WTC11 (cell line): ENCODE measurements at regions not wholly inside any gene's neighbourhood (a gene's known extent, or its start where the extent isn't known, plus 50 kb on each side); places are given as distances from the start of the nearest gene placed in this dataset.

Experiments
- ATAC-seq: fragments of 200-7000 bp; cut with Tn5 transposase; 2 replicates; pipeline ENCODE4 v1.10.0; 2021; ENCODE audit warnings: mild to moderate bottlenecking, moderate library complexity
- CTCF ChIA-PET: fragments of 300-600 bp; sonication (Branson Sonifier 250); formaldehyde crosslinking; loops from one replicate; lab custom pipeline; 2021; ENCODE audit warnings: antibody characterized with exemption; lab: Charles Lee
- POLR2A ChIA-PET: fragments of 350-600 bp; sonication (Branson Sonifier 250); formaldehyde crosslinking; loops from one replicate; lab custom pipeline; 2021; ENCODE audit warnings: antibody characterized with exemption; lab: Charles Lee
- DNase-seq: peaks from one replicate; pipeline ENCODE4 v3.0.0; 2021; ENCODE audit warnings: low spot score
- H3K27ac Mint-ChIP-seq: 2 replicates; pipeline ENCODE4 v1.8.0; 2021; ENCODE audit warnings: mixed read lengths
- H3K27me3 Mint-ChIP-seq: 2 replicates; pipeline ENCODE4 v1.8.0; 2021; ENCODE audit warnings: low read depth, mild to moderate bottlenecking, moderate library complexity, mixed read lengths
- H3K36me3 Mint-ChIP-seq: 2 replicates; pipeline ENCODE4 v1.8.0; 2021; ENCODE audit warnings: mixed read lengths
- H3K4me1 Mint-ChIP-seq: 2 replicates; pipeline ENCODE4 v1.8.0; 2022; ENCODE audit warnings: mixed read lengths
- H3K4me3 Mint-ChIP-seq: 2 replicates; pipeline ENCODE4 v1.8.0; 2021; ENCODE audit warnings: mild to moderate bottlenecking, moderate library complexity, mixed read lengths
- H3K9me3 Mint-ChIP-seq: 2 replicates; pipeline ENCODE4 v1.8.0; 2021; ENCODE audit warnings: mixed read lengths
- CREM ChIP-seq: sonication (generic); formaldehyde crosslinking; IDR thresholded peaks from 2 replicates; pipeline ENCODE4 v1.8.1; 2022; ENCODE audit warnings: mild to moderate bottlenecking, missing genetic modification reagents, moderate library complexity
- ESRRA ChIP-seq: sonication (generic); formaldehyde crosslinking; IDR thresholded peaks from 2 replicates; pipeline ENCODE4 v1.8.1; 2022; ENCODE audit warnings: mild to moderate bottlenecking, missing genetic modification reagents, borderline replicate concordance
- FOXJ3 ChIP-seq: sonication (generic); formaldehyde crosslinking; IDR thresholded peaks from 2 replicates; pipeline ENCODE4 v1.9.0; 2021; ENCODE audit warnings: missing genetic modification reagents, mild to moderate bottlenecking, borderline replicate concordance
- FOXP1 ChIP-seq: sonication (generic); formaldehyde crosslinking; IDR thresholded peaks from 2 replicates; pipeline ENCODE4 v1.8.0; 2022; ENCODE audit warnings: missing genetic modification reagents, mild to moderate bottlenecking, moderate library complexity, borderline replicate concordance
- JAZF1 ChIP-seq: fragments of 250-450 bp; sonication (Bioruptor Pico); IDR thresholded peaks from 2 replicates; pipeline ENCODE4 v1.9.0; 2021; ENCODE audit warnings: moderate library complexity, mild to moderate bottlenecking, inconsistent platforms
- PRRX2 ChIP-seq: fragments of 250-450 bp; sonication (Bioruptor Pico); IDR thresholded peaks from 2 replicates; pipeline ENCODE4 v1.8.0; 2021; ENCODE audit warnings: mild to moderate bottlenecking
- RORB ChIP-seq: fragments of 250-450 bp; sonication (Bioruptor Pico); IDR thresholded peaks from 2 replicates; pipeline ENCODE4 v1.9.0; 2021; ENCODE audit warnings: mild to moderate bottlenecking
- SMAD3 ChIP-seq: sonication (generic); formaldehyde crosslinking; IDR thresholded peaks from 2 replicates; pipeline ENCODE4 v1.8.0; 2022; ENCODE audit warnings: missing genetic modification reagents, mild to moderate bottlenecking, borderline replicate concordance
- SMAD4 ChIP-seq: sonication (generic); formaldehyde crosslinking; IDR thresholded peaks from 2 replicates; pipeline ENCODE4 v1.8.0; 2022; ENCODE audit warnings: mild to moderate bottlenecking, missing genetic modification reagents
- TCF7 ChIP-seq: sonication (generic); formaldehyde crosslinking; IDR thresholded peaks from 2 replicates; pipeline ENCODE4 v1.8.0; 2022; ENCODE audit warnings: mild to moderate bottlenecking, low read depth, missing genetic modification reagents, moderate library complexity
- TEAD4 ChIP-seq: sonication (generic); formaldehyde crosslinking; IDR thresholded peaks from 2 replicates; pipeline ENCODE4 v1.8.0; 2022; ENCODE audit warnings: mild to moderate bottlenecking, missing genetic modification reagents
- TP53 ChIP-seq: sonication (generic); formaldehyde crosslinking; IDR thresholded peaks from 2 replicates; pipeline ENCODE4 v1.8.1; 2023; ENCODE audit warnings: mild to moderate bottlenecking, missing genetic modification reagents
- ZBTB21 ChIP-seq: sonication (generic); formaldehyde crosslinking; IDR thresholded peaks from 2 replicates; pipeline ENCODE4 v1.8.1; 2023; ENCODE audit warnings: mild to moderate bottlenecking, missing genetic modification reagents, borderline replicate concordance
- ZNF263 ChIP-seq: sonication (generic); formaldehyde crosslinking; IDR thresholded peaks from 2 replicates; pipeline ENCODE4 v1.8.1; 2022; ENCODE audit warnings: low read depth, mild to moderate bottlenecking, moderate library complexity, missing genetic modification reagents
- TF ChIP-seq, protein P1 (sequence below): fragments of 250-450 bp; sonication (Bioruptor Pico); IDR thresholded peaks from 2 replicates; pipeline ENCODE4 v1.9.0; 2021; ENCODE audit warnings: mild to moderate bottlenecking
- TF ChIP-seq, protein P2 (sequence below): sonication (generic); formaldehyde crosslinking; IDR thresholded peaks from 2 replicates; pipeline ENCODE4 v1.8.1; 2023; ENCODE audit warnings: mild to moderate bottlenecking, missing genetic modification reagents, moderate library complexity
- TF ChIP-seq, protein P3 (sequence below): fragments of 250-450 bp; sonication (Bioruptor Pico); IDR thresholded peaks from 2 replicates; pipeline ENCODE4 v1.9.0; 2021; ENCODE audit warnings: mild to moderate bottlenecking
- TF ChIP-seq, protein P4 (sequence below): sonication (generic); formaldehyde crosslinking; IDR thresholded peaks from 2 replicates; pipeline ENCODE4 v1.8.0; 2022; ENCODE audit warnings: mild to moderate bottlenecking, missing genetic modification reagents
- TF ChIP-seq, protein P5 (sequence below): sonication (generic); formaldehyde crosslinking; IDR thresholded peaks from 2 replicates; pipeline ENCODE4 v1.8.1; 2022; ENCODE audit warnings: mild to moderate bottlenecking, missing genetic modification reagents, moderate library complexity, borderline replicate concordance
- TF ChIP-seq, protein P6 (sequence below): sonication (generic); formaldehyde crosslinking; IDR thresholded peaks from 2 replicates; pipeline ENCODE4 v1.8.1; 2023; ENCODE audit warnings: mild to moderate bottlenecking, missing genetic modification reagents, moderate library complexity
- TF ChIP-seq, protein P7 (sequence below): sonication (generic); formaldehyde crosslinking; IDR thresholded peaks from 2 replicates; pipeline ENCODE4 v1.8.1; 2022; ENCODE audit warnings: missing genetic modification reagents, borderline replicate concordance
- TF ChIP-seq, protein P8 (sequence below): sonication (generic); formaldehyde crosslinking; IDR thresholded peaks from 2 replicates; pipeline ENCODE4 v1.8.0; 2022; ENCODE audit warnings: mild to moderate bottlenecking, missing genetic modification reagents

DNA sequence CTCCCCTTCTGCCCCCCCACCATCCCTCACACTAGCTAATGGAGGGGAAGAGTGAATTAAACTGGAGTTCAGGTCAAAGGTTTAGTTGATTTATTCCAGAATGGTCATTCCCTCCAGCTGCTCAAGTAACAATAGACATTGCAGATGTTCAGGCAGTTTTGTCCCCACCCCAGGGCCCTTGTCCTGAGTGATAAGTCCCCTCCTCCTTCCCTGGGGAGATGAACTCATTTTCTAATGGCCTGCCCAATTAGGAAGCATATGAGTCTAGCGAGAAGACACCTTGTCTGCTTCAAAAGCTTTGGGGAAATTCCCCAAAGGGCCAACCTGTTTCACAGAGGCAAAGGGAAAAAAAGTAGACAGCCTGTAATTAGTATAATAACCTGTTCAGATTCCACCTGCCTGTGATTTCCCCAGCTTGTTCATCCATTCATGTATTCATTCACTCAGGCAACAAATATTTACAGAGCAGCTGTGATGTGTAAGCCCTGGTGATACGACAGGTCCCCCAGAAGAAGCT is 165.3 kb downstream of the SHQ1 start:
- Mint-ChIP-seq H3K9me3 (no peaks in the 10 kb centered on the region), H3K36me3 (no peaks in the 10 kb centered on the region), H3K4me3 (no peak overlapping the region), H3K27me3 (no peaks in the 10 kb centered on the region; the same call in 1 of the 2 replicates), H3K27ac (no peak overlapping the region), H3K4me1 (peaks cover 12% of the 10 kb centered on the region; the same call in 1 of the 2 replicates)
- no peak for DNase-seq
- POLR2A ChIA-PET: no interaction called here
- TF ChIP-seq, protein P1, sequence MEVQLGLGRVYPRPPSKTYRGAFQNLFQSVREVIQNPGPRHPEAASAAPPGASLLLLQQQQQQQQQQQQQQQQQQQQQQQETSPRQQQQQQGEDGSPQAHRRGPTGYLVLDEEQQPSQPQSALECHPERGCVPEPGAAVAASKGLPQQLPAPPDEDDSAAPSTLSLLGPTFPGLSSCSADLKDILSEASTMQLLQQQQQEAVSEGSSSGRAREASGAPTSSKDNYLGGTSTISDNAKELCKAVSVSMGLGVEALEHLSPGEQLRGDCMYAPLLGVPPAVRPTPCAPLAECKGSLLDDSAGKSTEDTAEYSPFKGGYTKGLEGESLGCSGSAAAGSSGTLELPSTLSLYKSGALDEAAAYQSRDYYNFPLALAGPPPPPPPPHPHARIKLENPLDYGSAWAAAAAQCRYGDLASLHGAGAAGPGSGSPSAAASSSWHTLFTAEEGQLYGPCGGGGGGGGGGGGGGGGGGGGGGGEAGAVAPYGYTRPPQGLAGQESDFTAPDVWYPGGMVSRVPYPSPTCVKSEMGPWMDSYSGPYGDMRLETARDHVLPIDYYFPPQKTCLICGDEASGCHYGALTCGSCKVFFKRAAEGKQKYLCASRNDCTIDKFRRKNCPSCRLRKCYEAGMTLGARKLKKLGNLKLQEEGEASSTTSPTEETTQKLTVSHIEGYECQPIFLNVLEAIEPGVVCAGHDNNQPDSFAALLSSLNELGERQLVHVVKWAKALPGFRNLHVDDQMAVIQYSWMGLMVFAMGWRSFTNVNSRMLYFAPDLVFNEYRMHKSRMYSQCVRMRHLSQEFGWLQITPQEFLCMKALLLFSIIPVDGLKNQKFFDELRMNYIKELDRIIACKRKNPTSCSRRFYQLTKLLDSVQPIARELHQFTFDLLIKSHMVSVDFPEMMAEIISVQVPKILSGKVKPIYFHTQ (CRISPR knock-in tag): no peak
- TF ChIP-seq, protein P2, sequence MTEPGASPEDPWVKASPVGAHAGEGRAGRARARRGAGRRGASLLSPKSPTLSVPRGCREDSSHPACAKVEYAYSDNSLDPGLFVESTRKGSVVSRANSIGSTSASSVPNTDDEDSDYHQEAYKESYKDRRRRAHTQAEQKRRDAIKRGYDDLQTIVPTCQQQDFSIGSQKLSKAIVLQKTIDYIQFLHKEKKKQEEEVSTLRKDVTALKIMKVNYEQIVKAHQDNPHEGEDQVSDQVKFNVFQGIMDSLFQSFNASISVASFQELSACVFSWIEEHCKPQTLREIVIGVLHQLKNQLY (CRISPR knock-in tag): no peak
- TF ChIP-seq RORB (CRISPR knock-in tag) (no peak), FOXJ3 (CRISPR knock-in tag) (no peak), TP53 (no peak), TEAD4 (CRISPR knock-in tag) (no peak), TCF7 (CRISPR knock-in tag) (no peak), ZBTB21 (CRISPR knock-in tag) (no peak), ESRRA (no peak), JAZF1 (CRISPR knock-in tag) (no peak), PRRX2 (CRISPR knock-in tag) (no peak)
- TF ChIP-seq, protein P3, sequence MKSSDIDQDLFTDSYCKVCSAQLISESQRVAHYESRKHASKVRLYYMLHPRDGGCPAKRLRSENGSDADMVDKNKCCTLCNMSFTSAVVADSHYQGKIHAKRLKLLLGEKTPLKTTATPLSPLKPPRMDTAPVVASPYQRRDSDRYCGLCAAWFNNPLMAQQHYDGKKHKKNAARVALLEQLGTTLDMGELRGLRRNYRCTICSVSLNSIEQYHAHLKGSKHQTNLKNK (CRISPR knock-in tag): no peak
- TF ChIP-seq, protein P4, sequence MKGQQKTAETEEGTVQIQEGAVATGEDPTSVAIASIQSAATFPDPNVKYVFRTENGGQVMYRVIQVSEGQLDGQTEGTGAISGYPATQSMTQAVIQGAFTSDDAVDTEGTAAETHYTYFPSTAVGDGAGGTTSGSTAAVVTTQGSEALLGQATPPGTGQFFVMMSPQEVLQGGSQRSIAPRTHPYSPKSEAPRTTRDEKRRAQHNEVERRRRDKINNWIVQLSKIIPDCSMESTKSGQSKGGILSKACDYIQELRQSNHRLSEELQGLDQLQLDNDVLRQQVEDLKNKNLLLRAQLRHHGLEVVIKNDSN (CRISPR knock-in tag): no peak
- TF ChIP-seq, protein P5, sequence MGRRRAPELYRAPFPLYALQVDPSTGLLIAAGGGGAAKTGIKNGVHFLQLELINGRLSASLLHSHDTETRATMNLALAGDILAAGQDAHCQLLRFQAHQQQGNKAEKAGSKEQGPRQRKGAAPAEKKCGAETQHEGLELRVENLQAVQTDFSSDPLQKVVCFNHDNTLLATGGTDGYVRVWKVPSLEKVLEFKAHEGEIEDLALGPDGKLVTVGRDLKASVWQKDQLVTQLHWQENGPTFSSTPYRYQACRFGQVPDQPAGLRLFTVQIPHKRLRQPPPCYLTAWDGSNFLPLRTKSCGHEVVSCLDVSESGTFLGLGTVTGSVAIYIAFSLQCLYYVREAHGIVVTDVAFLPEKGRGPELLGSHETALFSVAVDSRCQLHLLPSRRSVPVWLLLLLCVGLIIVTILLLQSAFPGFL (CRISPR knock-in tag): no peak
- ATAC-seq: no peak
- CTCF ChIA-PET: interaction anchor here (1.2 to 1.5 kb wide), 2 partner anchors 17 to 28 kb away, joined by 3 to 5 read pairs; no protein-coding TSS in a partner anchor

DNA sequence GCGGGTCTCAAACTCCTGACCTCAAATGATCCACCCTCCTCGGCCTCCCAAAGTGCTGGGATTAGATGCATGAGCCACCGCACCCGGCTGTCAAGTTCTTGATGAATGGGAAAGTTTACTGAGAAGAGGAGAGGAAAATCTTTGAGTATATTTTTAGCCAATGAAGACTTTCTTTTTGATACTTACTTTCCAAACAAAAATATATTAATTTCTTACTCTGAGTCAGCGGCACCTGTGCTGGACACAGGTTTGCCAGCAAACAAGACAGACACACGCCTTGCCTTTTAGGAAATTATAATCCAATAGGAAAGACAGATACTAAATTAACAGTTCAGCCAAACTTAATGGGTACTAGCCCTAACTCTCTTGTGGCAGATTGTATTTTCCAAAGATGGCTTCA is 166.6 kb downstream of the SHQ1 start:
- Mint-ChIP-seq H3K36me3 (no peaks in the 10 kb centered on the region), H3K4me3 (no peak overlapping the region), H3K27me3 (no peaks in the 10 kb centered on the region; the same call in 1 of the 2 replicates), H3K9me3 (no peaks in the 10 kb centered on the region), H3K4me1 (peaks cover 12% of the 10 kb centered on the region; the same call in 1 of the 2 replicates), H3K27ac (no peak overlapping the region)
- DNase-seq (no peak), ATAC-seq (no peak)
- POLR2A ChIA-PET: no interaction called here
- CTCF ChIA-PET: no interaction called here
- TF ChIP-seq SMAD4 (CRISPR knock-in tag): no peak
- TF ChIP-seq ZNF263: no peak
- no peak for TF ChIP-seq SMAD3 (CRISPR knock-in tag)
- TF ChIP-seq FOXP1 (CRISPR knock-in tag): no peak
- TF ChIP-seq, protein P6, sequence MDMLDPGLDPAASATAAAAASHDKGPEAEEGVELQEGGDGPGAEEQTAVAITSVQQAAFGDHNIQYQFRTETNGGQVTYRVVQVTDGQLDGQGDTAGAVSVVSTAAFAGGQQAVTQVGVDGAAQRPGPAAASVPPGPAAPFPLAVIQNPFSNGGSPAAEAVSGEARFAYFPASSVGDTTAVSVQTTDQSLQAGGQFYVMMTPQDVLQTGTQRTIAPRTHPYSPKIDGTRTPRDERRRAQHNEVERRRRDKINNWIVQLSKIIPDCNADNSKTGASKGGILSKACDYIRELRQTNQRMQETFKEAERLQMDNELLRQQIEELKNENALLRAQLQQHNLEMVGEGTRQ: no peak
- TF ChIP-seq, protein P7, sequence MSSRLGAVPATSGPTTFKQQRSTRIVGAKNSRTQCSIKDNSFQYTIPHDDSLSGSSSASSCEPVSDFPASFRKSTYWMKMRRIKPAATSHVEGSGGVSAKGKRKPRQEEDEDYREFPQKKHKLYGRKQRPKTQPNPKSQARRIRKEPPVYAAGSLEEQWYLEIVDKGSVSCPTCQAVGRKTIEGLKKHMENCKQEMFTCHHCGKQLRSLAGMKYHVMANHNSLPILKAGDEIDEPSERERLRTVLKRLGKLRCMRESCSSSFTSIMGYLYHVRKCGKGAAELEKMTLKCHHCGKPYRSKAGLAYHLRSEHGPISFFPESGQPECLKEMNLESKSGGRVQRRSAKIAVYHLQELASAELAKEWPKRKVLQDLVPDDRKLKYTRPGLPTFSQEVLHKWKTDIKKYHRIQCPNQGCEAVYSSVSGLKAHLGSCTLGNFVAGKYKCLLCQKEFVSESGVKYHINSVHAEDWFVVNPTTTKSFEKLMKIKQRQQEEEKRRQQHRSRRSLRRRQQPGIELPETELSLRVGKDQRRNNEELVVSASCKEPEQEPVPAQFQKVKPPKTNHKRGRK (CRISPR knock-in tag): no peak
- no peak for TF ChIP-seq CREM
- TF ChIP-seq, protein P8, sequence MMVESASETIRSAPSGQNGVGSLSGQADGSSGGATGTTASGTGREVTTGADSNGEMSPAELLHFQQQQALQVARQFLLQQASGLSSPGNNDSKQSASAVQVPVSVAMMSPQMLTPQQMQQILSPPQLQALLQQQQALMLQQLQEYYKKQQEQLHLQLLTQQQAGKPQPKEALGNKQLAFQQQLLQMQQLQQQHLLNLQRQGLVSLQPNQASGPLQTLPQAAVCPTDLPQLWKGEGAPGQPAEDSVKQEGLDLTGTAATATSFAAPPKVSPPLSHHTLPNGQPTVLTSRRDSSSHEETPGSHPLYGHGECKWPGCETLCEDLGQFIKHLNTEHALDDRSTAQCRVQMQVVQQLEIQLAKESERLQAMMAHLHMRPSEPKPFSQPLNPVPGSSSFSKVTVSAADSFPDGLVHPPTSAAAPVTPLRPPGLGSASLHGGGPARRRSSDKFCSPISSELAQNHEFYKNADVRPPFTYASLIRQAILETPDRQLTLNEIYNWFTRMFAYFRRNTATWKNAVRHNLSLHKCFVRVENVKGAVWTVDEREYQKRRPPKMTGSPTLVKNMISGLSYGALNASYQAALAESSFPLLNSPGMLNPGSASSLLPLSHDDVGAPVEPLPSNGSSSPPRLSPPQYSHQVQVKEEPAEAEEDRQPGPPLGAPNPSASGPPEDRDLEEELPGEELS (CRISPR knock-in tag): no peak
